ENCODE measurements at regions not wholly inside any gene's neighbourhood (a gene's known extent, or its start where the extent isn't known, plus 50 kb on each side); places are given as distances from the start of the nearest gene placed in this dataset.

GRCh38 chr3:152516216-152516615 lies 247.5 kb downstream of the MBNL1 start:
- no peak overlapping the region for H3K4me2 ChIP-seq (ENCODE audit: insufficient read depth, low read length)
- no peaks in the 10 kb centered on the region for H3K27me3 ChIP-seq (ENCODE audit: insufficient read depth, low read length)
- H3K36me3 ChIP-seq (ENCODE audit: insufficient read depth, low read length) = no peaks in the 10 kb centered on the region
- H2AFZ ChIP-seq (ENCODE audit: low read length) = no peak overlapping the region
- H3K4me3 ChIP-seq (ENCODE audit: insufficient read depth, low read length) = no peak overlapping the region
- no peak for TF ChIP-seq CTCF (IDR thresholded peaks at IDR 0.05; ENCODE audit: extremely low read depth, low read depth, low read length)
- no peak overlapping the region for H3K27ac ChIP-seq (ENCODE audit: low read depth, low read length)
- DNase-seq (ENCODE audit: insufficient read length, low spot score, missing footprints) = no peak
- no peaks in the 10 kb centered on the region for H3K79me2 ChIP-seq (ENCODE audit: insufficient read depth, low read length)
- H4K20me1 ChIP-seq (ENCODE audit: insufficient read depth, low read length) = no peaks in the 10 kb centered on the region
- no peaks in the 10 kb centered on the region for H3K9me3 ChIP-seq (ENCODE audit: low read depth, low read length)
- H3K4me1 ChIP-seq (ENCODE audit: insufficient read depth, low read length) = no peaks in the 10 kb centered on the region

GRCh38 chr3:152517502-152517901 lies 248.8 kb downstream of the MBNL1 start:
- H3K4me2 ChIP-seq (ENCODE audit: insufficient read depth, low read length) = no peak overlapping the region
- no peak overlapping the region for H2AFZ ChIP-seq (ENCODE audit: low read length)

GRCh38 chr3:152518346-152518745 lies 249.6 kb downstream of the MBNL1 start:
- no peak overlapping the region for H3K4me3 ChIP-seq (ENCODE audit: insufficient read depth, low read length)
- H3K4me1 ChIP-seq (ENCODE audit: insufficient read depth, low read length) = no peaks in the 10 kb centered on the region
- no peak for TF ChIP-seq CTCF (IDR thresholded peaks at IDR 0.05; ENCODE audit: extremely low read depth, low read depth, low read length)
- no peaks in the 10 kb centered on the region for H3K27me3 ChIP-seq (ENCODE audit: insufficient read depth, low read length)
- DNase-seq (ENCODE audit: insufficient read length, low spot score, missing footprints) = no peak
- no peak overlapping the region for H2AFZ ChIP-seq (ENCODE audit: low read length)
- H3K79me2 ChIP-seq (ENCODE audit: insufficient read depth, low read length) = no peaks in the 10 kb centered on the region
- H3K9me3 ChIP-seq (ENCODE audit: low read depth, low read length) = no peaks in the 10 kb centered on the region
- H3K4me2 ChIP-seq (ENCODE audit: insufficient read depth, low read length) = no peak overlapping the region
- no peak overlapping the region for H3K27ac ChIP-seq (ENCODE audit: low read depth, low read length)
- no peaks in the 10 kb centered on the region for H4K20me1 ChIP-seq (ENCODE audit: insufficient read depth, low read length)
- no peaks in the 10 kb centered on the region for H3K36me3 ChIP-seq (ENCODE audit: insufficient read depth, low read length)

More at GRCh38 chr3:152517502-152517901, 248.8 kb downstream of the MBNL1 start:
- Histone ChIP-seq H4K20me1 (ENCODE audit: insufficient read depth, low read length) (no peaks in the 10 kb centered on the region), H3K4me1 (ENCODE audit: insufficient read depth, low read length) (no peaks in the 10 kb centered on the region), H3K79me2 (ENCODE audit: insufficient read depth, low read length) (no peaks in the 10 kb centered on the region), H3K9me3 (ENCODE audit: low read depth, low read length) (no peaks in the 10 kb centered on the region), H3K36me3 (ENCODE audit: insufficient read depth, low read length) (no peaks in the 10 kb centered on the region), H3K27me3 (ENCODE audit: insufficient read depth, low read length) (no peaks in the 10 kb centered on the region), H3K4me3 (ENCODE audit: insufficient read depth, low read length) (no peak overlapping the region), H3K27ac (ENCODE audit: low read depth, low read length) (no peak overlapping the region)
- TF ChIP-seq CTCF (IDR thresholded peaks at IDR 0.05; ENCODE audit: extremely low read depth, low read depth, low read length) = no peak
- no peak for DNase-seq (ENCODE audit: insufficient read length, low spot score, missing footprints)

- Histone ChIP-seq H3K27me3 (ENCODE audit: insufficient read depth, low read length) (no peaks in the 10 kb centered on the region), H3K4me1 (ENCODE audit: insufficient read depth, low read length) (no peaks in the 10 kb centered on the region), H3K9me3 (ENCODE audit: low read depth, low read length) (no peaks in the 10 kb centered on the region), H2AFZ (ENCODE audit: low read length) (no peak overlapping the region), H3K4me3 (ENCODE audit: insufficient read depth, low read length) (no peak overlapping the region), H4K20me1 (ENCODE audit: insufficient read depth, low read length) (no peaks in the 10 kb centered on the region), H3K36me3 (ENCODE audit: insufficient read depth, low read length) (no peaks in the 10 kb centered on the region), H3K27ac (ENCODE audit: low read depth, low read length) (no peak overlapping the region), H3K79me2 (ENCODE audit: insufficient read depth, low read length) (no peaks in the 10 kb centered on the region), H3K4me2 (ENCODE audit: insufficient read depth, low read length) (no peak overlapping the region)
- no peak for TF ChIP-seq CTCF (IDR thresholded peaks at IDR 0.05; ENCODE audit: extremely low read depth, low read depth, low read length)
- DNase-seq (ENCODE audit: insufficient read length, low spot score, missing footprints) = no peak
These were observed 250.6 kb downstream of the MBNL1 start for GRCh38 chr3:152519376-152519775.

All from osteoblast (primary cell).